ENCODE measurements at regions not wholly inside any gene's neighbourhood (a gene's known extent, or its start where the extent isn't known, plus 50 kb on each side); places are given as distances from the start of the nearest gene placed in this dataset.

GRCh38 chr3:127384717-127385539 is 97.1 kb upstream of the PRR20G start:
- TF ChIP-seq ZBTB21 (CRISPR knock-in tag; IDR thresholded peaks at IDR 0.05; ENCODE audit: borderline replicate concordance) (no peak), STAT6 (CRISPR knock-in tag; conservative IDR thresholded peaks at IDR 0.05; ENCODE audit: low read depth) (no peak), OVOL2 (CRISPR knock-in tag; IDR thresholded peaks at IDR 0.05; ENCODE audit: borderline replicate concordance) (no peak)
- no peak overlapping the region for H3K27ac Mint-ChIP-seq
- H3K4me1 Mint-ChIP-seq: peaks cover 4% of the 10 kb centered on the region
- peak; percentile 53 for ATAC-seq
- DNase-seq (ENCODE audit: low spot score): no peak
- ChIA-PET POLR2A (interaction anchor here (0.6 kb wide), 1 partner anchor 196 kb away, joined by 7 read pairs; no protein-coding TSS in a partner anchor), CTCF (interaction anchor here (0.8 to 3.3 kb wide), 5 partner anchors 10 to 89 kb away, joined by 3 to 14 read pairs (median 3); no protein-coding TSS in a partner anchor)
- peaks cover 23% of the 10 kb centered on the region for H3K9me3 Mint-ChIP-seq
- no peak overlapping the region for H3K4me3 Mint-ChIP-seq
- peaks cover 3% of the 10 kb centered on the region for H3K27me3 Mint-ChIP-seq (ENCODE audit: low read depth)
- 0 out of 2 replicates have a peak, but pooled peaks cover 5% of the 10 kb centered on the region for H3K36me3 Mint-ChIP-seq

GRCh38 chr3:127383656-127384179 is 95.9 kb upstream of the PRR20G start:
- H3K4me1 Mint-ChIP-seq: no peaks in the 10 kb centered on the region
- no peak overlapping the region for H3K27ac Mint-ChIP-seq
- H3K36me3 Mint-ChIP-seq: 0 out of 2 replicates have a peak, but pooled peaks cover 5% of the 10 kb centered on the region
- peaks cover 23% of the 10 kb centered on the region for H3K9me3 Mint-ChIP-seq
- CTCF ChIA-PET: interaction anchor here (0.8 to 3.3 kb wide), 2 partner anchors 10 to 90 kb away, joined by 3 to 14 read pairs; no protein-coding TSS in a partner anchor
- no peak for DNase-seq (ENCODE audit: low spot score)
- POLR2A ChIA-PET: no interaction called here
- no peak overlapping the region for H3K4me3 Mint-ChIP-seq
- no peak for ATAC-seq
- peaks cover 3% of the 10 kb centered on the region for H3K27me3 Mint-ChIP-seq (ENCODE audit: low read depth)
- TF ChIP-seq SOX15 (CRISPR knock-in tag; IDR thresholded peaks at IDR 0.05): no peak
- no peak for TF ChIP-seq CDX4 (CRISPR knock-in tag; IDR thresholded peaks at IDR 0.05; ENCODE audit: borderline replicate concordance)
- no peak for TF ChIP-seq TCF7 (CRISPR knock-in tag; IDR thresholded peaks at IDR 0.05; ENCODE audit: low read depth)
- TF ChIP-seq EMX1 (CRISPR knock-in tag; IDR thresholded peaks at IDR 0.05): no peak
- TF ChIP-seq OVOL2 (CRISPR knock-in tag; IDR thresholded peaks at IDR 0.05; ENCODE audit: borderline replicate concordance): no peak
- TF ChIP-seq FOXP4 (CRISPR knock-in tag; IDR thresholded peaks at IDR 0.05): no peak
- TF ChIP-seq ARID4B (CRISPR knock-in tag; IDR thresholded peaks at IDR 0.05; ENCODE audit: borderline replicate concordance): no peak
- TF ChIP-seq ESRRA (CRISPR knock-in tag; IDR thresholded peaks at IDR 0.05; ENCODE audit: borderline replicate concordance): no peak
- TF ChIP-seq CTCF (IDR thresholded peaks at IDR 0.05): no peak
- TF ChIP-seq ZMAT4 (CRISPR knock-in tag; IDR thresholded peaks at IDR 0.05): no peak
- TF ChIP-seq ZNF532 (CRISPR knock-in tag; IDR thresholded peaks at IDR 0.05; ENCODE audit: borderline replicate concordance): no peak

All from WTC11 (cell line).